ENCODE measurements at regions not wholly inside any gene's neighbourhood (a gene's known extent, or its start where the extent isn't known, plus 50 kb on each side); places are given as distances from the start of the nearest gene placed in this dataset.

GRCh38 chr5:58227858-58228257 is 232.0 kb downstream of the PLK2 start:
- no peak for TF ChIP-seq YY1 (IDR thresholded peaks at IDR 0.05; ENCODE audit: insufficient read depth, insufficient read length)
- TF ChIP-seq ZNF274 (IDR thresholded peaks at IDR 0.05; ENCODE audit: low read depth, low read length) = no peak
- no peak for TF ChIP-seq SUZ12 (IDR thresholded peaks at IDR 0.05; ENCODE audit: extremely low read depth, insufficient read depth, insufficient read length)
